Urinary bladder (tissue), 3 donors: ENCODE measurements at regions not wholly inside any gene's neighbourhood (a gene's known extent, or its start where the extent isn't known, plus 50 kb on each side); places are given as distances from the start of the nearest gene placed in this dataset.

Experiments used
- DNase-seq: peaks from one replicate; pipeline ENCODE4 v3.0.0-alpha.2; 2015; ENCODE audit errors: extremely low spot score
- H3K27ac ChIP-seq: one replicate; pipeline ENCODE4 v1.5.1; 2013; ENCODE audit warnings: low read depth, mild to moderate bottlenecking, moderate library complexity
- H3K36me3 ChIP-seq: one replicate; pipeline ENCODE4 v1.6.1; 2013; ENCODE audit warnings: mild to moderate bottlenecking, moderate library complexity; ENCODE audit not compliant: insufficient read depth
- H3K4me1 ChIP-seq: one replicate; pipeline ENCODE4 v1.6.1; 2013; ENCODE audit warnings: mild to moderate bottlenecking, moderate library complexity; ENCODE audit not compliant: insufficient read depth
- H3K4me3 ChIP-seq: one replicate; pipeline ENCODE4 v1.5.1; 2013; ENCODE audit warnings: low read depth, low read length
- WGBS: extraction: QIAGEN DNeasy Blood & Tissue Kit; methylation state at CpG from one replicate; pipeline ENCODE4 v1.1.7; 2013; 5-methylcytosine and 5-hydroxymethylcytosine counted together
- donor health status: healthy with polysubstance abuse.
- donor health status: healthy.

DNA sequence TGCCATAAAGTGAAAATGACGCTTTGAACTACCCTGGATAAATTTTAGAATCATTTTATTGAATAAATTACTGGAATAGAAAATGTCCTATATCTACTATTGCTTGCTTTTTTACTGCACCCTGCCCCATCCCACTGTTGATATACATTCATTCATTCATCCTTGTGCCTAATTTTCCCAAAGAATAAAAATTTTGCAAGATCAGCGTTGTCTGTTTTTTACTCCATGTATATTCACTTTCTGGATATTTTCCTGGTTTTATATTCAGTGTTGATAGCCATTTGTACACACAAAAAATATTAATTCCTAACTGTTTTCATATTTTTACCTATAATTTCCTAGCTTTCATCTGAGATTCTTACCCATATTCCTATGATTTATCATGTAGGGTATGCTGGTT is 262.9 kb upstream of the MAGI2 start:
- no peak for DNase-seq
- no peak overlapping the region for H3K4me3 ChIP-seq
- H3K36me3 ChIP-seq = no peaks in the 10 kb centered on the region
- H3K4me1 ChIP-seq = no peaks in the 10 kb centered on the region
- 90% methylated on average over 2 of the region's 2 CpGs for WGBS
- no peak overlapping the region for H3K27ac ChIP-seq

GRCh38 chr7:79714081-79714480 is 260.6 kb upstream of the MAGI2 start:
- Histone ChIP-seq H3K36me3 (no peaks in the 10 kb centered on the region), H3K4me1 (no peaks in the 10 kb centered on the region), H3K27ac (no peak overlapping the region), H3K4me3 (no peak overlapping the region)
- DNase-seq = no peak
- WGBS = 76% methylated on average over 2 of the region's 2 CpGs

DNA sequence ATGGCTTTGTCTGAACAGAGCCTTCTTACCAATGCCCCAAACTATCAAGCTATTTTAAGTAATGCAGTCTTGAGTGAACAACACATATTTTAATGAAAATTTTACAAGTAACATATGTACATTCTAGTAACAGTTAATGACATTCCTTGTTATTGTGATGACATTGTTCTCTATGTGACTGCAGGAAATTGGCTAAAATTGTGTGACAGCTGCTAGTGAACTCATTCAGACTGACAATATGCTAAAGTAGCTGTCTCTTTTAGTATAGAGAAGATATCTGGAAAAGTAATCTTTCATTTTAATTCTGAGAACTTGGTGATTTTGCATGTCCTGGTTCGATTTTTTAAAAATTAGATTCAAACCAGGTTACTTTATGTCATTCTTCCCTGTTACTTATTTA is 259.8 kb upstream of the MAGI2 start:
- no peak for DNase-seq
- H3K27ac ChIP-seq = no peak overlapping the region
- no peak overlapping the region for H3K4me3 ChIP-seq
- H3K36me3 ChIP-seq = no peaks in the 10 kb centered on the region
- H3K4me1 ChIP-seq = no peaks in the 10 kb centered on the region
- WGBS = 73% methylated on average over 1 of the region's 1 CpG

DNA sequence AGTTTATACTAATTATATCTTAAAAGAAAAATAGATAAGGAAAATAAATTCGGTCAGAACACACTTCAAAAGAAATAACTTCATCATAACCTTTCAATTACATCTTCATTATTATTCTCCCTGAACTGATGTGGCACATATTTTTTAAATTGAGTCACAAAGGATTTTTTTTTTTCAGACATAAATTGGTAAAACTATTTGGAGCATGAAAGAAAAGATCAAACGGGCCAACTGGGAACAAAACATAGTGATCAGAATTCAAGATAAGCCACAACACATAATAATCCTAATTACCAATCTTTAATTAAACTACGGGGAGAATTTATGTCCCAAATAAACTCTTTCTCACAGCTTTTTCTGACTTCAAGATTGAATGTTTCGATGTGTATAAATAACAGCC is 258.2 kb upstream of the MAGI2 start:
- no peak overlapping the region for H3K27ac ChIP-seq
- no peaks in the 10 kb centered on the region for H3K36me3 ChIP-seq
- DNase-seq = no peak
- 77% methylated on average over 4 of the region's 4 CpGs for WGBS
- H3K4me1 ChIP-seq = no peaks in the 10 kb centered on the region
- H3K4me3 ChIP-seq = no peak overlapping the region

DNA sequence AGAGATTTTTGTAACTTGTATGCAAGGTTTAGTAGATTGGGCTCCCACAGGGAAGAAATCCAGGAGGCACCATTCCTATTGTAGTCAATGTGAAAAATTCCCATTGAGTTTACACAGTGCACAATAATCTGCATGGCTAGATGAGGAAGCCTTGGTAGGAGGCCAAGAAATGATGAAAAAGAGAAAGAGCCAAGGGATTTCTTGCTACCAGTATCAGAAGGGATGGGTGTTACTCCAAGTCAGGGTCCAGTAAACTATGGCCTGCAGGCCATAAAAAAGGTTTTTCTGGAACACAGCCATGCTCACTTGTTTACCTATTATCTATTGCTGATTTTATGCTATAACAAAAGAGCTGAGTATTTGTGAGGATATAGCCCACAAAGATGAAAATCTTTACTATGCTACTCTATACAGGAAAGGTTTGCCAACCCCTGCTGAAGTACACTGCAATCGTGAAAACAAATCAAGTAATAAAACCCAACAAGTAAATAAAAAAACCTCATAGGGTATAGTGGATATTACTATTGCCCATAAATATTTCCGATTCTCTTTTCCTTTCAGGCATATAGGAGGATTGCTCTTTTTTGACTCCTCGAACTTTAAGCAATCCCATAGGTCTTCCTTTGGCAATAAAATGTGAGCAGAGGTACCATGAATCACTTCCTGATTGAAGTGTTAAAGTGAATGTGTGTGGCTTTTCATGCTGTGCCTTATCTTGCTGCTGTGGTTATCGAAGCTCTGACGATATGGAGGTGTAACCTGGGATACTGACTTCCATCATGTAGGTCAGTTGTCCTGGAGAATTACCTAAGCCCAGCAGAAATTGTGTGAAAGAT is 256.3 kb upstream of the MAGI2 start:
- 63% methylated on average over 5 of the region's 5 CpGs for WGBS
- H3K4me3 ChIP-seq = no peak overlapping the region
- no peaks in the 10 kb centered on the region for H3K4me1 ChIP-seq
- H3K27ac ChIP-seq = no peak overlapping the region
- no peaks in the 10 kb centered on the region for H3K36me3 ChIP-seq
- no peak for DNase-seq

GRCh38 chr7:79702116-79702515 is 248.6 kb upstream of the MAGI2 start:
- Histone ChIP-seq H3K4me1 (no peaks in the 10 kb centered on the region), H3K27ac (no peak overlapping the region), H3K36me3 (no peaks in the 10 kb centered on the region), H3K4me3 (no peak overlapping the region)
- 95% methylated on average over 1 of the region's 1 CpG for WGBS
- DNase-seq = no peak

DNA sequence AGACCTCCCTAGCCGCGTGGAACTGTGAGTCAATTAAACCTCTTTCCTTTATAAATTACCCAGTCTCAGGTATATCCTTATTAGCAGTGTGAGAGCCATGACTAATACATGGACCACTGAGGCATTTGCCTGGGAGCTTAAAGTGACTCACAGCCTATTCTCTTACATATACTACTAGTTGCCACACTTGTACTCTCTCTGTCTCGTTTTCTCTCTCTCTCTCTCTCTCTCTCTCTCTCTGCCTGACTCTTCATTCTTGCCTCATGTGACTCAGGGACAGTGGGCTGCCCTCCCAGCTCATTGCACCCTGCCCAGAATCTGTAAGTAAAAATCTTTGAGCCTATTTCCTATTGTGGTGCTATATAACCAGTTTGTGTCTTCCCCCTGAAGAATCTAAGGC is 238.5 kb upstream of the MAGI2 start:
- H3K4me1 ChIP-seq = no peaks in the 10 kb centered on the region
- H3K27ac ChIP-seq = no peak overlapping the region
- H3K4me3 ChIP-seq = no peak overlapping the region
- no peaks in the 10 kb centered on the region for H3K36me3 ChIP-seq
- WGBS = 85% methylated on average over 3 of the region's 3 CpGs
- no peak for DNase-seq

GRCh38 chr7:79691074-79691473 is 237.6 kb upstream of the MAGI2 start:
- WGBS = 38% methylated on average over 2 of the region's 2 CpGs
- H3K4me1 ChIP-seq = no peaks in the 10 kb centered on the region
- DNase-seq = no peak
- H3K4me3 ChIP-seq = no peak overlapping the region
- H3K36me3 ChIP-seq = no peaks in the 10 kb centered on the region
- H3K27ac ChIP-seq = no peak overlapping the region

DNA sequence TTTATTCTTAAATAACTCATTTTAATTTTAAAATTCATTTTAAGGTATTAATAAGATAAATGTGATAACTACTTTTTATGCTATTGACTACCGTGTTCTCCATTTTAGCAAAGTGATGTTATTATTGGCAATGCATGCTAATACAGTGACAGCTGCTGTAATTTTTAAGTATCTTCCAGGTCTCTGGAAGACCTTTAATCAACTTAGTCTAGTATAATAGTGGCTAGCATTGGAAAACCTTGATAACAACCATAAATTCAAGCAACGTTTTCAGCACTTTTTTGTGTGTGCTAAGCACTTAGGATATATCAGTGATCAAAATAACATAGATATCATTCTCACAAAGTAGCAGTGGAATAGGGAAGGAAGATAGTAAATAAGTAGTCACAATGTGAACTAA is 230.9 kb upstream of the MAGI2 start:
- H3K36me3 ChIP-seq = no peaks in the 10 kb centered on the region
- H3K4me1 ChIP-seq = no peaks in the 10 kb centered on the region
- H3K4me3 ChIP-seq = no peak overlapping the region
- 71% methylated on average over 2 of the region's 2 CpGs for WGBS
- no peak overlapping the region for H3K27ac ChIP-seq
- no peak for DNase-seq

GRCh38 chr7:79683916-79684315 is 230.4 kb upstream of the MAGI2 start:
- 99% methylated on average over 1 of the region's 1 CpG for WGBS
- no peaks in the 10 kb centered on the region for H3K36me3 ChIP-seq
- no peaks in the 10 kb centered on the region for H3K4me1 ChIP-seq
- no peak for DNase-seq
- no peak overlapping the region for H3K27ac ChIP-seq
- H3K4me3 ChIP-seq = no peak overlapping the region

DNA sequence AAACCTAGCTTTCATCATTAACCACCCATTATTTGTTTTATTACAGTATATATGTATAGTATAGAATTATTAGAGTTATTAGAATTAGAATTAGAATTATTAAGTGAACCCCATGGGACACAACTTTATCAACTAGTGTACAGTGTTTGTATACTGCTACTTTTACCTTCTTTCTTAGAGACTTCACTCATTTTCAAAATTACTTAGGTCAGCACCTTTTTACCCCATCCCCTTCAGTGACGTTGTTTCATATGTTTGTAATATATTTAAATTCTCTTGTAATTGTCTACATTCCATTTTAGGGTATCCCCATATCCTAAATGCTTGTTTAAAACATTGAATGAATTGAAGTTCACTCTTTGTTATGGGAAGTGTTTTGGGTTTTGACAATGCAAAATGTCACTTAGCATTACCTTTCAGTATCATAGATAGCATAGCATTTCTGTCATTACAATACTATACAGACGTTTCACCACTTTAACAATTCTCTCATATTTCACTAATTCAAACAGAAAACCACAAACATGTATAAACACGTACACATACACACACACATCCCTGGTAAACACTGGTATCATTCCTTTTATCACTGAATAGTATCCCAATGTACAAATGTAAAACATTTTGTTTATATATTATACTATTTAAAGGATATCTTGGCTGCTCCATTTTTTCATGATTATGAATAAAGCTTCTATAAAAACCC is 229.9 kb upstream of the MAGI2 start:
- WGBS = 81% methylated on average over 3 of the region's 3 CpGs
- H3K36me3 ChIP-seq = no peaks in the 10 kb centered on the region
- DNase-seq = no peak
- H3K4me1 ChIP-seq = no peaks in the 10 kb centered on the region
- H3K27ac ChIP-seq = no peak overlapping the region
- no peak overlapping the region for H3K4me3 ChIP-seq

DNA sequence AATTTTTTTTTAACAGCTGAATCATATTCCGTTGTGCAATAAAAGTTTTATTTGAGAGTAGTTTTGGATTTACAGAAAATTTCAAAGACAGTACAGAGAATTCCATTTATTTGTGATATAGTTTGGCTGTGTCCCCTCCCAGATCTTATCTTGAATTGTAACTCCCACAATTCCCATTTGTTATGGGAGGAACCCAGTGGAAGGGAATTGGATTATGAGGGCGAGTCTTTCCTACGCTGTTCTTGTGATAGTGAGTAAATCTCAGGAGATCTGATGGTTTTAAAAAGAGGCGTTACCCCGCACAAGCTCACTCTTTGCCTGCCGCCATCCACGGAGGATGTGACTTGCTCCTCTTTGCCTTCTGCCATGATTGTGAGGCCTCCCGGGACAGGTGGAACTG is 228.0 kb upstream of the MAGI2 start:
- WGBS = 67% methylated on average over 8 of the region's 8 CpGs

DNA sequence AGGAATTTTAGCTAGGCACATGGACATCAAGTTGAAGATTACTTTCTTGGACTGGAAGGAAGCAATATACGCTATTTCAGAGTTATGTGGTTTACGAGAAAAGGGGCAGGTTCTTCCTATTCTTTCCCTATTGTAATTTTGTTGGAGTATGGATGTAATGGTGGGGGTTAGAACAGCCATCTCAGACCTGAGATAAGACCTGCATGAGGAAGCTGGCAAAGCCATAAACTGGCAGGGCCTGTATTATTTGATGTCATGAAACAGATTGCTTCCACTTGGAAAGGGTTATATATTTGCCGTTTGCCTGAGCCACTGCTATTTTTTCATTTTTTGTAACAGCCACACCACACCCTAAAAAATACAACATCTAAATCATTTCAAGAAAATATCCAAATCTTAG is 220.5 kb upstream of the MAGI2 start:
- WGBS = 79% methylated on average over 3 of the region's 3 CpGs
- Histone ChIP-seq H3K4me3 (no peak overlapping the region), H3K4me1 (no peaks in the 10 kb centered on the region), H3K27ac (no peak overlapping the region), H3K36me3 (no peaks in the 10 kb centered on the region)
- DNase-seq = no peak

More for the DNA sequence above, 228.0 kb upstream of the MAGI2 start:
- no peak overlapping the region for H3K4me3 ChIP-seq
- H3K4me1 ChIP-seq = no peaks in the 10 kb centered on the region
- no peak for DNase-seq
- H3K36me3 ChIP-seq = no peaks in the 10 kb centered on the region
- no peak overlapping the region for H3K27ac ChIP-seq

GRCh38 chr7:79673421-79673820 is 220.0 kb upstream of the MAGI2 start:
- DNase-seq = no peak
- Histone ChIP-seq H3K4me1 (no peaks in the 10 kb centered on the region), H3K27ac (no peak overlapping the region), H3K4me3 (no peak overlapping the region), H3K36me3 (no peaks in the 10 kb centered on the region)
- 20% methylated on average over 1 of the region's 1 CpG for WGBS
